IPS-18a (cell line): ENCODE measurements at regions not wholly inside any gene's neighbourhood (a gene's known extent, or its start where the extent isn't known, plus 50 kb on each side); places are given as distances from the start of the nearest gene placed in this dataset.

Experiments
- H3K27ac ChIP-seq: one replicate; pipeline ENCODE4 v1.5.1; 2013; ENCODE audit warnings: low read length
- H3K27me3 ChIP-seq: one replicate; pipeline ENCODE4 v1.6.1; 2013; ENCODE audit warnings: mild to moderate bottlenecking, low read length; ENCODE audit not compliant: control insufficient read depth, insufficient read depth
- H3K36me3 ChIP-seq: one replicate; pipeline ENCODE4 v1.6.1; 2013; ENCODE audit warnings: low read depth, low read length; ENCODE audit not compliant: control insufficient read depth
- H3K4me1 ChIP-seq: one replicate; pipeline ENCODE4 v1.6.1; 2013; ENCODE audit warnings: low read depth, low read length; ENCODE audit not compliant: control insufficient read depth
- H3K4me3 ChIP-seq: one replicate; pipeline ENCODE4 v1.5.1; 2013; ENCODE audit warnings: low read length
- H3K9ac ChIP-seq: one replicate; pipeline ENCODE4 v1.6.1; 2013; ENCODE audit warnings: mild to moderate bottlenecking, low read length, moderate library complexity
- H3K9me3 ChIP-seq: one replicate; pipeline ENCODE4 v1.6.1; 2013; ENCODE audit warnings: low read depth, low read length; ENCODE audit not compliant: control insufficient read depth

DNA sequence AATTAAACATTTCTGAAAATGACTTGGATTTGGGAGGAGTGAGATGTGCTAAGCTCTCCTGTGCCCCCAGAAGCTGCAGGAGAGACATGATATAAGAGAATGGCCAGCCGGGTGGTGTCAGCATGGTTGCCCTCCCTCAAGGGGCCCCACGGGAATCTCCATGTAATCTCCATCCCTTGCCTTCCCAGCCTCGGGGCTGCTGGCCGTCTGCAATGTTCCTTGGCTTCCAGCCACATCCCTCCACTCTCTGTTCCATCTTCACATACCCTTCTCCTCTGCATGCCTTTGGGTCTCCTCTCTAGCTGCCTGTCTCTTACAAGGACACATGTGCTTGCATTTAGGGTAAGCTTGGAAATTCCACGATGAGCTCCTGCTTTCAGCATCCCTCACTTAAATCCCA lies 172.0 kb downstream of the TSHZ3 start:
- Histone ChIP-seq H3K4me3 (no peak overlapping the region), H3K4me1 (peaks cover 5% of the 10 kb centered on the region), H3K36me3 (no peaks in the 10 kb centered on the region), H3K27ac (no peak overlapping the region), H3K27me3 (no peaks in the 10 kb centered on the region), H3K9ac (no peak overlapping the region), H3K9me3 (no peaks in the 10 kb centered on the region)

DNA sequence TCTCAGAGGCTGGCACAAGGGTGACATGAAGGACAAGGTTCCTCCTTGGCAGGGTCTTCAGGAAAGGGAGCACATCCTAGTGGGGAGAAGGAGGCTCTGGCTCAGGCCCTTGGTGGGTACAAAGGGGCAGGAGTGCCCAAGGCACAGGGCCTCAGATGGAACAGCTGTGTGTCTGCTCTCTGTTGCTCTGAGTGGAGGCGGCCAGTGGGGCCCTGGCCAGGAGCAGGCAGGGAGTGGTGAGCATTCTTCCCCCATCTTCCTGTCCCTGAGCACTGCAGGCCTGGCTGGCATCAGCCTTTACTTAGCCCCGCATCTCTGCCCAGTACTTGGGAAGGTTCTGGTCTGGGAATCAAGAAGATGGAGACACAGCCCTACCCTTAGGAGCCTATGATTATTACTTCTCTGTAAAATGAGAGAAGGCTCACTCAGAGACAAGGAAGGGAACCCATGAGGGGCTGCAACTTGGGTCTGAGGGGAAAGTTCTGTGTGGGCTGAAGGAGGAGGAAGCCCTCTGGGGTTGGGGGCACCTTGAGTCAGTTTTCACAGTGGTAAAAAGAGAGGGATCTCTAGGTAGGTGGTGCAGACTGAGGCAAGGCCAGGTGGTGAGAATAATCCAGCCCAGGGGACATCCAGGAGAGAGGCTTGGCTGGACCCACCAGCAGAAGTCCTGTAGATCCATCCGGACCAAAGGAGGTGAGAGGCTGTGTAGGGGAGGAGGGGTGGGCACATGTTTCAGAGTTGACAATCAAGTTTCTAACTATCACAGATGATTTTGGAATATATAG lies 173.5 kb downstream of the TSHZ3 start:
- Histone ChIP-seq H3K27me3 (no peaks in the 10 kb centered on the region), H3K9ac (no peak overlapping the region), H3K4me1 (peaks cover 5% of the 10 kb centered on the region), H3K4me3 (no peak overlapping the region), H3K27ac (no peak overlapping the region), H3K36me3 (no peaks in the 10 kb centered on the region), H3K9me3 (no peaks in the 10 kb centered on the region)

DNA sequence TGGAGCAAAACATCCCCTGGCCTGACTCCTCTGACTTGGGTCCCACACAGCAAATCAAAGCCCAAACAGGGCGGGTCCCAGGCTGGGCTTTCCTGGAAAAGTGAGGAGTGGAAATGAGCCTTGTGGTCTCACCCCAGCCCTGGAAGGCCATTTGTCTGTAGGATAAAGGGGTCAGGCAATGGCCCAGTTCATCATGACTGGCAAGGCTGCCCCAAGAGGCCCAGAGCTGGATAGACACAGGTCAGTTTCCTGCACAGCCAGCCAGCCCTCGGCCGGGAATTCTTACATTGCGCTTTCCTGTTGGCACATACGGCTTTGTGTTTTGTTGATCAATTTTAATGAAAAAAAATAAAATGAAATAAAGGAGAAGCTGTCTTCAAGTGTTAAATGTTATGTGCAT lies 174.3 kb downstream of the TSHZ3 start:
- Histone ChIP-seq H3K4me1 (no peaks in the 10 kb centered on the region), H3K27ac (no peak overlapping the region), H3K27me3 (no peaks in the 10 kb centered on the region), H3K9ac (no peak overlapping the region), H3K9me3 (no peaks in the 10 kb centered on the region), H3K4me3 (no peak overlapping the region), H3K36me3 (no peaks in the 10 kb centered on the region)

DNA sequence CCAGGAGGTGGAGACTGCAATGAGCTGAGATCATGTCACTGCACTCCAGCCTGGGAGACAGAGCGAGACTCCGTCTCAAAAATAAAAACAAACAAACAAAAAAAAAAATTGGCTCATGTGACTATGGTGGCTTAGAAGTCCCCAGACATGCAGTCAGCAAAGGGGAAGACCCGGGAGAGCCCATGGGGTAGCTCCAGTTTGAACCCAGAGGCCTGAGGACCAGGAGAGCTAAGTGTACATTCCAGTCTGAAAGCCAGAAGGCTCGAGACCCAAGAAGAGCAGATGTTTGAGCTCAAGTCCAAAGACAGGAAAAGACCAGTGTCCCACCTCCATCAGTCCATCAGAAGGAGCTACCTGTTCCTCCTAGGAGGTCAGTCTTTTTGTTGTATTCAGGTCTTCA lies 175.2 kb downstream of the TSHZ3 start:
- no peak overlapping the region for H3K9ac ChIP-seq
- no peak overlapping the region for H3K27ac ChIP-seq
- H3K9me3 ChIP-seq: no peaks in the 10 kb centered on the region
- no peaks in the 10 kb centered on the region for H3K27me3 ChIP-seq
- no peaks in the 10 kb centered on the region for H3K36me3 ChIP-seq
- no peak overlapping the region for H3K4me3 ChIP-seq
- H3K4me1 ChIP-seq: no peaks in the 10 kb centered on the region

DNA sequence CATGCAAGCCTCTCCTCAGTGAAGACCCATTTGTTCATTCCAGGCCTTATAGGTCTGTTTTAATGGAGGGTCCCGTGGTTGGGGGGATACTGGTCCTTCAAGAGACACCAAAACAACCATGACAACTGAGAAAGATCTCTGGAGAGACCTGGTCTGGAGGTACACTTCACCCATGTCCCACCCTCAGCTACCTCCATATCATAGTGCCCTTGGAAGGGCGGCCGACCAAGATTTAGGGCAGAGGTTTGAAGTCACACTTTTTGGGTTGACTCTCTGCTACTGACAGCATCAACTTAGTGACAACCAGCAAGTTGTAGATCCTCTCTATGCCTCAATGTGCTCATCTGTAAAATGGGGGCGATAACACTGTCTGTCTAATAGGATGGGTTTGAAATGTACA lies 177.3 kb downstream of the TSHZ3 start:
- Histone ChIP-seq H3K4me3 (no peak overlapping the region), H3K9ac (no peak overlapping the region), H3K4me1 (no peaks in the 10 kb centered on the region), H3K27me3 (no peaks in the 10 kb centered on the region), H3K9me3 (no peaks in the 10 kb centered on the region), H3K36me3 (no peaks in the 10 kb centered on the region), H3K27ac (no peak overlapping the region)

DNA sequence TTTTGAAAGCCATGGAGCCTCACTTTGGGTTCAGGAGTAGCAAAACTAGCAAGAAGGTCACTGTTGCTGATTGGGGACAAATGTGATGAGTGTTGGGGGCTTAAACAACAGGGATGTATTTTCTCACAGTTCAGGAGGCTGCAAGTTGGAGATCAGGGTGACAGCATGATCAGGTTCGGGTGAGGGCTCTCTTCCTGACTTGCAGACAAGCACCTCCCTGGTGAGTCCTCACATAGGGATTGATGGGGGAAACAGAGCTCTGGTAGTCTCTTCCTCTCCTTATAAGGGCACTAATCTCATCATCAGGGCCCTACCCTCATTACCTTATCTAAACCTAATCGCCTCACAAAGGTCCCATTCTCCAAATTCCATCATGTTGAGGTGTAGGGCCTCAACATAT lies 179.2 kb downstream of the TSHZ3 start:
- no peak overlapping the region for H3K9ac ChIP-seq
- no peaks in the 10 kb centered on the region for H3K36me3 ChIP-seq

DNA sequence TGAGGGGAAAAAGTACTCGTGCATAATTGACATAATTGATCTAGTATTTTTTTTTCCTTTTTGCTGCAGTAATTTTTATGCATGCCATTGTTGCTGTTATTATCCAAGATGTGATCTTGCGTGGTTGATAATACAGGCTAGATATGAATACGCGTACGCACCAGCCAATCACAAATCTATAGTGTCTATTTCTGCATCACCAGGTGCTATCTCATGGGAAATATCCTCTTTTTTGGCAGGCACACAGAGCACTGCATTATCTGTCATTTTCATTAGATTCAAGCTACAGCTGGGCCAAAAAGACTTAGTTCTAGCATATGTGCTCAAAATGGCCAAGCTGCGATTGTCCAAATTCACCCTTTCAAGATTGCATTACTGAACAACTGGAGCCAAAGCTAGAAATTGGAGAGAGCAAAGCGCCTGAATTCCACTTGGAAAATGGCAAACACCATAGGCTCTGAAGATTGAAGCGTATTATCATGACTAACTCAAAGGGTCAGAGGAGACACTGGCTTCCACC lies 181.1 kb downstream of the TSHZ3 start:
- no peaks in the 10 kb centered on the region for H3K9me3 ChIP-seq
- H3K4me1 ChIP-seq: no peaks in the 10 kb centered on the region
- no peaks in the 10 kb centered on the region for H3K36me3 ChIP-seq
- no peak overlapping the region for H3K27ac ChIP-seq
- H3K27me3 ChIP-seq: no peaks in the 10 kb centered on the region
- no peak overlapping the region for H3K9ac ChIP-seq
- H3K4me3 ChIP-seq: no peak overlapping the region

More for the DNA sequence above, 179.2 kb downstream of the TSHZ3 start:
- Histone ChIP-seq H3K27me3 (no peaks in the 10 kb centered on the region), H3K4me3 (no peak overlapping the region), H3K9me3 (no peaks in the 10 kb centered on the region), H3K4me1 (no peaks in the 10 kb centered on the region), H3K27ac (no peak overlapping the region)

DNA sequence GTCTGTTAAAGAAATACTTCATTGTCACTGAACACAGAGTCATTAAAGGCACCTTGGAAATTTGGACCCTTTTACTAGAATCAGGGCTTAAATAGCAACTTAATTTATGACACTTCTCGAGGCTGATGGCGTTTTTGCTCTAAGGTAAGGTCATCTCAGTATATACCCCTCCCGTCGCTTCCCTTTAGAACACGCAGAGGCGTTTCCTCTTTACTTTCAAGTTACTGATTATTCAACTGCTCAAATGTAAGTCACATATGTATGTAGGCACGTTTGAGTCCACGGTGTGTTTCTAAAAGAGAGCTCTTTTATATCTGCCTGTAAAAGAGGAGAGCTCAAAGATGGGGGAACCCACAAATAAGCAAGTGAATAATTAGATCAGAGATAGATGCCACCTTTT lies 181.5 kb downstream of the TSHZ3 start:
- Histone ChIP-seq H3K9me3 (no peaks in the 10 kb centered on the region), H3K4me1 (no peaks in the 10 kb centered on the region), H3K27me3 (no peaks in the 10 kb centered on the region), H3K9ac (no peak overlapping the region), H3K4me3 (no peak overlapping the region), H3K36me3 (no peaks in the 10 kb centered on the region), H3K27ac (no peak overlapping the region)

DNA sequence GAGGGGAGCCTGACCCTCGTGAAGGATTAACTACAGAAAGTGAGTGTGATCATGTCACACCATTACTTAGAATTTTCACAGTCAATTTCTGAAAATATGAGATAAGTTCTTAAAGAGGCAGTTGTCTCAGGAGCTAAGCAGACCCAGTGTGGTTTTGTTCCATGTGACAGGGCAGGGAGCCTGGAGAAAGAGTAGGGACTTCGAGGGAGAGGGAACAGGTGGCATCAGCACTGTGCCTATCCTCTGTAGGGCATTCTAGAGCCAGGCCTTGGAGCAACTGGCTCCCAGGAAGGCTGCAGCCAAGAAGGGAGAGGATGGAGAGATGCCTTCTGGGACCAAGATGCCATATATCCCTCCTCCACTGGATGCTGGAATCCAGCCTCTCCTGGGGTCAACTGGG lies 183.0 kb downstream of the TSHZ3 start:
- Histone ChIP-seq H3K9me3 (no peaks in the 10 kb centered on the region), H3K4me1 (no peaks in the 10 kb centered on the region), H3K36me3 (no peaks in the 10 kb centered on the region), H3K4me3 (no peak overlapping the region), H3K9ac (no peak overlapping the region), H3K27me3 (no peaks in the 10 kb centered on the region), H3K27ac (no peak overlapping the region)

DNA sequence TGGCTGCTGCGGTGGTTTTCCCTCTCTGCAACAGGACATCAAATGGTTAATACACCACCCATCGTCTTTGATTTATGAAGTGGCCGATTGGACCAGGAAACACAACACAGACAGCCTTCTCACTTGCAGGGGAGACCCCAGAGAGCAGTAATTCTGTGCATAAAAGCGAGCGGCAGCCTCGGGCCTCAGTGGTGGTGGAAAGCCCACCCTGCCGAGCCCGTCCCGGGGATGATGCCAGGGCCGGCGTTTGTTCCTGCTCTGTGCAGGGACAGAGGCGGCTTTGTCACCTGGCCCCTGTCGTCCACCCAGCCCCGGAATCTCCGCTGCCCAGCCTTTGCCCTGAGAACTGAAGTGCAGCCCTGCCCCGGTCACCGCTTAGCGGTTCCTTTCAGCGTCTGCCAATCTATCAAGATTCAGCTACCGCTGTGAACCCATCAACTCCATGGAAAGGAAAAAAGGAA lies 184.4 kb downstream of the TSHZ3 start:
- no peak overlapping the region for H3K9ac ChIP-seq
- H3K9me3 ChIP-seq: no peaks in the 10 kb centered on the region
- H3K36me3 ChIP-seq: no peaks in the 10 kb centered on the region
- H3K27me3 ChIP-seq: no peaks in the 10 kb centered on the region
- no peak overlapping the region for H3K4me3 ChIP-seq
- no peak overlapping the region for H3K27ac ChIP-seq
- H3K4me1 ChIP-seq: no peaks in the 10 kb centered on the region

DNA sequence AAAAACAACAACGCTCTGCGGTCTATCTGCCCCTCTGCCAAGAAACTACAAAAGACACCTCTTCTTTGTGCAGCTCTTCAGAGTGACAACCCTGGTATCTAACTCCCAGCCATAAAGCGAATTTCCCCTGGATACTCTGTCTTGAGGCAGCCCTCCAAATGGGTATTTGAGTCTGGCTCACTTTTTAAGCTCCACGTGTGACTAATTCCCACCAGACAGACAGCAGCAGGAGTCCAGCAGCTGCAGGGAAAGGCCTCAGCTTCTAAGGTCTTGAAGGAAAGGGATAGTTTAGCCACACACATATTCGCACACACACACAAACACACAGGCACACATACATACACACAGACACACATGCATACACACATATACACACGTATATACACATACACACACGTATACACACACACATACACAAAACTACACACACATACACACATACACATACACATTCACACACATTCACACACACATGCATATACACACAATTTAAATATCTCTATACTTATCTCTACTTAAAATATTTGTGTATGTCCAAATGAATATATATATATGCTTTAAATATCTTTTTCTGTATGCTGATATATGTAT lies 188.8 kb downstream of the TSHZ3 start:
- H3K4me3 ChIP-seq: no peak overlapping the region
- H3K27ac ChIP-seq: no peak overlapping the region

DNA sequence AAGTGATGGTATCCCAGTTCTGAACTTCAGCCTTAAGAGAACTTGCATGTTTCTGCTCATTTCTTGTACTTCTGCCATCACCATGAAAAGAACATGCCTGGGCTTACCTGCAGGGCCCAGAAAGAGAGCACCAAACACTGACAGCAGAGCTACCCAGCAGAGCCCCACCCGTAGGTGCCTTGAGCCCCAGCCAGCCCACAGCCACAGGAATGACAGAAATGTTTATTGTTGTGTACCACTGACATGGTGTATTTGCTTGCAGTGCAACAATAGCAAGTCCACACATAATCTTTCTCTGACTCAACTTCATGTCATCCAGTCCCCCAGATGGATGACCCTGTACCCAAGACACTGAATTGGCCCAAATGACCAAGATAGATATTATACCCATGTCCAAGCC lies 195.2 kb downstream of the TSHZ3 start:
- Histone ChIP-seq H3K27ac (no peak overlapping the region), H3K36me3 (no peaks in the 10 kb centered on the region), H3K4me1 (no peaks in the 10 kb centered on the region), H3K9me3 (no peaks in the 10 kb centered on the region), H3K4me3 (no peak overlapping the region), H3K9ac (no peak overlapping the region), H3K27me3 (no peaks in the 10 kb centered on the region)

More for the DNA sequence above, 188.8 kb downstream of the TSHZ3 start:
- no peak overlapping the region for H3K9ac ChIP-seq
- H3K4me1 ChIP-seq: no peaks in the 10 kb centered on the region
- H3K27me3 ChIP-seq: no peaks in the 10 kb centered on the region
- no peaks in the 10 kb centered on the region for H3K36me3 ChIP-seq
- H3K9me3 ChIP-seq: no peaks in the 10 kb centered on the region
